Activated CD4-positive, alpha-beta memory T cell treated with anti-CD3 and anti-CD28 coated beads, Interleukin-2, amount 10 ng/mL, durations not matched to agents 7 days and 5 days (primary cell): ENCODE measurements at regions not wholly inside any gene's neighbourhood (a gene's known extent, or its start where the extent isn't known, plus 50 kb on each side); places are given as distances from the start of the nearest gene placed in this dataset.

Source experiments
- CTCF ChIA-PET: fragments of 350-600 bp; sonication (Branson Sonifier 250); formaldehyde crosslinking; loops from one replicate; lab custom pipeline; 2021; ENCODE audit warnings: antibody characterized with exemption, inconsistent platforms; lab: Charles Lee
- POLR2A ChIA-PET: fragments of 350-600 bp; sonication (Branson Sonifier 250); formaldehyde crosslinking; loops from one replicate; lab custom pipeline; 2021; ENCODE audit warnings: antibody characterized with exemption; lab: Charles Lee
- DNase-seq: peaks from one replicate; pipeline ENCODE4 v3.0.0-alpha.2; 2020
- H3K27ac Mint-ChIP-seq: one replicate; pipeline ENCODE4 v1.8.0; 2021; ENCODE audit warnings: mild to moderate bottlenecking, mixed read lengths
- H3K27me3 Mint-ChIP-seq: one replicate; pipeline ENCODE4 v1.8.0; 2021; ENCODE audit warnings: mixed read lengths
- H3K36me3 Mint-ChIP-seq: one replicate; pipeline ENCODE4 v1.8.0; 2021; ENCODE audit warnings: low read depth, mixed read lengths
- H3K4me1 Mint-ChIP-seq: one replicate; pipeline ENCODE4 v1.8.0; 2021; ENCODE audit warnings: mixed read lengths
- H3K4me3 Mint-ChIP-seq: one replicate; pipeline ENCODE4 v1.8.0; 2021; ENCODE audit warnings: mild to moderate bottlenecking, mixed read lengths
- H3K9me3 Mint-ChIP-seq: one replicate; pipeline ENCODE4 v1.8.0; 2021; ENCODE audit warnings: mixed read lengths

DNA sequence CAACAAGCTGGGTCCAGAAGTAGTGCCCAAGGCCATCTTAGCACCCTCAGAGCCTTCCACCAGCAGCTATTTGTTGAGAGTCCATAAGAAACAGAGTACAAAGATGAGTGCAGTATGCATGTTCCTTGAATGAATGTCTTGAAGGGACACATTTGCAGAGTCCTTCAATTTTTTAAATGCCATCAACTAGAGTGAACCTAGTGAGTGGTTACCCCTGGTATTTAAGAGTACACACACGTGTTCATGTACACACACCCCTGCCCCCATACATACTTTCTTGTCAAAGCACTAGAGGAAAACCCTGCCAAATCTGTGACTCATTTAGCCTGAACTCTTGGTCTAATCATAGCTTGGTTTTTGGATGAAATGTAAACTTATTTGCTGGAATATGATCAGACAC, 84.5 kb upstream of the GALNT15 start:
- no peak overlapping the region for H3K27ac Mint-ChIP-seq
- CTCF ChIA-PET, result no interaction called here
- POLR2A ChIA-PET, result no interaction called here

DNA sequence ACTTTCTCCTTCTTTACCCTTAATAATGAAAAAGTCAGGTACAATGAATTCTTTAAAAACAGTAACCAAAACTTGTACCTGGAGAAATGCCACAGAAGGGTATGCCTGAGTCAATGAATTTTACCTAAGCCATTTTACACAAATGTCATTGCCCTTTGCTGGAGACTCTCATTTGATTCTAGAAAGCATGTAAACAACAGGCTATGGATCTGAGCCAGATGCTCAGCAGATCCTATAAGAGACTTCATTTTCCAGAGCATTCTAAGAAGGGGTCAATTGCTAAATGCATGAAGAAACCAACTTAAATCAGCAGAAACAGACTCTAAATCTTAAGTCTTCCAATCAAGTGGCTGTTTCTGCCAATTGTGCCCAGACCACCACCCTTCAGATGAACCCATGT, 83.8 kb upstream of the GALNT15 start:
- CTCF ChIA-PET, result no interaction called here
- Mint-ChIP-seq H3K4me1 (no peaks in the 10 kb centered on the region), H3K9me3 (no peaks in the 10 kb centered on the region), H3K36me3 (no peaks in the 10 kb centered on the region), H3K27me3 (peaks cover 7% of the 10 kb centered on the region), H3K4me3 (no peak overlapping the region), H3K27ac (no peak overlapping the region)
- DNase-seq, result no peak
- POLR2A ChIA-PET, result no interaction called here

More for the DNA sequence above, 84.5 kb upstream of the GALNT15 start:
- no peaks in the 10 kb centered on the region for H3K36me3 Mint-ChIP-seq
- no peak overlapping the region for H3K4me3 Mint-ChIP-seq
- no peaks in the 10 kb centered on the region for H3K9me3 Mint-ChIP-seq
- peaks cover 7% of the 10 kb centered on the region for H3K27me3 Mint-ChIP-seq
- no peak for DNase-seq
- H3K4me1 Mint-ChIP-seq, result no peaks in the 10 kb centered on the region

DNA sequence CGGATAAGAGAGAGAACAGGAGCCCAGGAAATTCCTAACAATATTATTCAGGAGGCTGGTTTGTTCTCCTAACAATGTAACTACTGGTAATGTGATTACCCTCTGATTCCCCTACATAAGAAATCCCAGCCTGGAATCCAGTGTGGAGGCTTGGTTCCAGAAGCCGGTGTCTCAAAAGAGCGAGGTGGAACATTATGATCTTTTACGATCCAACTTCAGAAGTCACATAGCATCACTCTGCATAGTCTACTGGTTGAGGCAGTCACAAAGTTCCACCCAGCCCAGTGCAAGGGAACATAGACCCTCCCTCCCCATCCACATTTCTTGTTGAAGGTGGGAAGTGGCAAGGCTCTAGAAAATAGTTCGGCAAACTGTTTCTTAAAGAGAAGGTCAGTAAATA, 81.6 kb upstream of the GALNT15 start:
- ChIA-PET POLR2A (no interaction called here), CTCF (no interaction called here)
- H3K27me3 Mint-ChIP-seq, result peaks cover 7% of the 10 kb centered on the region
- no peak for DNase-seq
- H3K9me3 Mint-ChIP-seq, result no peaks in the 10 kb centered on the region
- H3K36me3 Mint-ChIP-seq, result no peaks in the 10 kb centered on the region
- H3K4me3 Mint-ChIP-seq, result no peak overlapping the region
- H3K27ac Mint-ChIP-seq, result no peak overlapping the region
- H3K4me1 Mint-ChIP-seq, result no peaks in the 10 kb centered on the region

DNA sequence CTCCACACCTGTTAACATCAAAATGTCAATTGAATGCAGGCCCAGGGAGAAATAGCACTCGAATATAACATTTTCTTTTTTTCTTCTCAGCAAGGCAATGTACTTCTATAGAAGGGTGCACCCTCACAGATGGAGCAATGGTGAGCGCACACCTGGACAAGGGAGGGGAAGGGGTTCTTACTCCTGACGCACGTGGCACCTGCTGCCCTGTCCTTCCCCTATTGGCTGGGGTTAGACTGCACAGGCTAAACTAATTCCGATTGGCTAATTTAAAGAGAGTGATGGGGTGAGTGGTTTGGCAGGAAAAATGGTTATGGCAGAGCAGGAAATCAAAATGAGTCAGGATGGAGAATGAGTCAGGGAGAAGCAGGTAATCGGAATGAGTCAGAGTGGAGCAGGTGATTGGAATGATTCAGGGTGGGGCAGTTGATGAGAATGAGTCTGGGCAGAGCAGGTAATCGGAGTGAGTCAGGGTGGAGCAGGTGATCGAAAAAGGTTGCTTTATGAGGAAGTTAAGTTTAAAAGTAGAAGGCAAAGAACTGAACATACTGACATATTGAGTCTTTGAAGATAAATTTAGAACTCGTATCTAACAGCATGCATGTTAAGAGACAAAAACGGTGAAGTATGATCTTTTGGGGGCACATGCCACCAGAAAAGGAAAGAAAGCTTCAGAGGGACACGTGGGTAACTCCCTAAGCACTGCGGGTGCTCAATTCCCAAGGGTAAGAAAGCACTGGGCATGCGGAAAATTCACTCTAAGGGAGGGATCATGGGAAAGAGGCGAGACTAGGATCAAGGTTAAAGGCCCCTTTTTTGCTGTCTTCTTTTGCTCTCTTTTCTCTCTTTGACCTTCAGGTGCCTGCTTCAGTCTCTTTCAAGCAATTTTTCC, 72.9 kb upstream of the GALNT15 start:
- Mint-ChIP-seq H3K4me1 (no peaks in the 10 kb centered on the region), H3K27me3 (peaks cover 10% of the 10 kb centered on the region), H3K36me3 (no peaks in the 10 kb centered on the region), H3K27ac (no peak overlapping the region), H3K4me3 (no peak overlapping the region), H3K9me3 (no peaks in the 10 kb centered on the region)
- CTCF ChIA-PET, result no interaction called here
- POLR2A ChIA-PET, result no interaction called here
- no peak for DNase-seq

DNA sequence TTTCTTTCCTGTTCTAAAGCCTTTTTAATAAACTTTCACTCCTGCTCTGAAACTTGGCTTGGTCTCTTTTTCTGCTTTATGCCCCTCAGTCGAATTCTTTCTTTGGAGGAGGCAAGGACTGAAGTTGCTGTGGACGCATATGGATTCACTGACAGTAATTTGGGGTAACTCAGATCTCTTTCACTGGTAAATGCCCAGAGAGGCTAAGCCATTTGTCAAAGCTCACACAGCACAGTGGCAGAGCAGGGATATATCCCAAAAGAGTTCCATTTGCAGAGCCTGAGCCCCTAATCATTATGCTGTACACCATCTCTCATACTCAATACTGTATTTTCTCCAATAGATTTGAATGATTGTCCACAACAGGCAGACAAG, 72.3 kb upstream of the GALNT15 start:
- Mint-ChIP-seq H3K36me3 (no peaks in the 10 kb centered on the region), H3K9me3 (no peaks in the 10 kb centered on the region), H3K4me1 (no peaks in the 10 kb centered on the region), H3K4me3 (no peak overlapping the region), H3K27me3 (peaks cover 12% of the 10 kb centered on the region), H3K27ac (no peak overlapping the region)
- DNase-seq, result no peak
- ChIA-PET POLR2A (no interaction called here), CTCF (no interaction called here)

DNA sequence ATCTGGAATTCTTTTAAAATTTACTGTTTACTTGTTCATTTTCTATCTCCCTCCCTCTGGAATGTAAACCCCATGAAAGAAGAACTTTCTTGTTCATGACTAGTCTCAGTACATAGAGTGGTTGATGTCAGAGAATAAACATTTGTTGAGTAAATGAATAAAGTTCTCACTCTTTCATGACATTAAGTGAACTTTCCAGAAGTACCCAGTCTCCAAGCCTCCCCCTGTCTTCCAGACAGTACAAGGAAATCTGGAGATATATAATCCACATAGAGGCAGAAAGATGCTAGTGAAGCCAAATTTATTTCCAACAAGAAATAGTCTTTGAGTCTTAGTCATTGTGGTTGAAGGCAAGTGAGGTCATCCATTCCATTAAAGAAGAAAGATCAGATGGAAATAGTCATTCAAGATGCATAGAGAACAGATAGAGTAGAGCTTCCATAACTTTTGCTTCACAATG, 71.5 kb upstream of the GALNT15 start:
- no peak overlapping the region for H3K4me3 Mint-ChIP-seq
- no peaks in the 10 kb centered on the region for H3K9me3 Mint-ChIP-seq
- H3K4me1 Mint-ChIP-seq, result no peaks in the 10 kb centered on the region
- no peak for DNase-seq
- no peak overlapping the region for H3K27ac Mint-ChIP-seq
- peaks cover 15% of the 10 kb centered on the region for H3K27me3 Mint-ChIP-seq
- CTCF ChIA-PET, result no interaction called here
- POLR2A ChIA-PET, result no interaction called here
- H3K36me3 Mint-ChIP-seq, result no peaks in the 10 kb centered on the region

DNA sequence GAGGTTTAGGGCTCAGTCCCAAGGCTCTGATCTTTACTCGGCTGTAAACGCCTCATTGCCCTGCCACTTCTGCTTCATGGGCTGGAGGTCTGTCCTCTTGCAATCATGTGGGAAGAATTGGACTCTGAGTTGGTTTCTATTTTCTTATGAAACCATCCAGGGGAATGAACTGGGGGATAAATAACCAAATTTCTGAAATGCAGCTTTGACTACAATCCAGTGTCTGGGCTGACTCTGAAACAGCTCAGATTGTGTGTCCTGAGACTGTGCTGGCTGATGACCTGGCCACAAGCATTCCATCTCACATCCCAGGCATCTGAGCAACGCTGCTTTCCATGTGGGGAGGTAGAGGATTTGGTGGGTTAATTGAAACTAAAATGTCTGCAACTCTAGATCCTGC, 71.0 kb upstream of the GALNT15 start:
- no peak for DNase-seq
- CTCF ChIA-PET, result no interaction called here
- POLR2A ChIA-PET, result no interaction called here
- Mint-ChIP-seq H3K4me3 (no peak overlapping the region), H3K9me3 (no peaks in the 10 kb centered on the region), H3K27me3 (peaks cover 15% of the 10 kb centered on the region), H3K4me1 (no peaks in the 10 kb centered on the region), H3K36me3 (no peaks in the 10 kb centered on the region), H3K27ac (no peak overlapping the region)

DNA sequence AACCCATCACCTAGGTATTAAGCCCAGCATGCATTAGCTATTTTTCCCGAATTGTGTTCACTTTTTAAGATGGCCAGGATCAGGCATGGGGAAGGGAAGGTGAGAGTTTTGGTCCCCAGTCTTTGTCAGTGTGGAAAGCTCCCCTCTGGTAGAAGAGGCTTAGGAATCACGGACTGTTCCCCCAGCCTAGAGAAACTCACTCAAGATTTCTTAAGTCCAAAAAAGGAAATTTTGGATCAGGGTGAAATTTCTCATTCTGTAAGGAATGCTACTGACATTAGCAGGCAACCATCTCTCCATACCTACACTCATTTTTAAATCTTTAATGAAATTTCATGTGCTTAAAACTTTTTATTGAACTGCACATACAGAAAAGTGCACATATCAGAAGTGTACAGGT, 70.3 kb upstream of the GALNT15 start:
- POLR2A ChIA-PET, result no interaction called here
- no peaks in the 10 kb centered on the region for H3K4me1 Mint-ChIP-seq

GRCh38 chr3:16106050-16106449, 68.4 kb upstream of the GALNT15 start:
- no peaks in the 10 kb centered on the region for H3K9me3 Mint-ChIP-seq
- CTCF ChIA-PET, result no interaction called here
- H3K4me1 Mint-ChIP-seq, result no peaks in the 10 kb centered on the region
- no peak overlapping the region for H3K27ac Mint-ChIP-seq
- POLR2A ChIA-PET, result no interaction called here
- no peak for DNase-seq
- no peaks in the 10 kb centered on the region for H3K36me3 Mint-ChIP-seq
- no peak overlapping the region for H3K4me3 Mint-ChIP-seq
- H3K27me3 Mint-ChIP-seq, result peaks cover 15% of the 10 kb centered on the region

More for the DNA sequence above, 70.3 kb upstream of the GALNT15 start:
- Mint-ChIP-seq H3K36me3 (no peaks in the 10 kb centered on the region), H3K27me3 (peaks cover 15% of the 10 kb centered on the region), H3K27ac (no peak overlapping the region), H3K4me3 (no peak overlapping the region), H3K9me3 (no peaks in the 10 kb centered on the region)
- DNase-seq, result no peak
- CTCF ChIA-PET, result no interaction called here

- ChIA-PET CTCF (no interaction called here), POLR2A (no interaction called here)
- no peak for DNase-seq
- Mint-ChIP-seq H3K4me3 (no peak overlapping the region), H3K27ac (no peak overlapping the region), H3K4me1 (no peaks in the 10 kb centered on the region), H3K9me3 (no peaks in the 10 kb centered on the region), H3K27me3 (peaks cover 10% of the 10 kb centered on the region), H3K36me3 (no peaks in the 10 kb centered on the region)
Observed at GRCh38 chr3:16108424-16108823, 66.1 kb upstream of the GALNT15 start.

DNA sequence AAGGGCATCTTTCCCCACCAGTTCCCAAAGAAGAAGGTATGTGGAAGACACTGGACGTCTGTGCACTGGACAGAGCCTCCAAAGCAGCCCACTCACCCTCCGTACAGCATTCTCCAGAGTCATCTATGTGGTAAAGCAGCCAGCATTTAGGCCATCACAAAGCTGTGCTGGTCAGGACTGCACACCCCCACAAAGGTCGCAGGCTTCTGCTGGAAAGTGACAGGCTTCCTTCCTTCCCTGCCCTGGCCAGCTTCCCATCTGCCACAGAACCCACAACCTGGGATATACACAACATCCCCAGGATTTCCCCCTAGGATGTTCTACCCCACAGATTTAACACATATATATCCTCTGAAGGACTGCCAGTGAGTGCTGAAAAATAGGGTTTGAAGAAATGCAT, 64.6 kb upstream of the GALNT15 start:
- Mint-ChIP-seq H3K27me3 (peaks cover 10% of the 10 kb centered on the region), H3K27ac (no peak overlapping the region), H3K36me3 (no peaks in the 10 kb centered on the region), H3K4me3 (no peak overlapping the region), H3K4me1 (no peaks in the 10 kb centered on the region), H3K9me3 (no peaks in the 10 kb centered on the region)
- DNase-seq, result no peak
- POLR2A ChIA-PET, result no interaction called here
- CTCF ChIA-PET, result no interaction called here

GRCh38 chr3:16112910-16113504, 61.5 kb upstream of the GALNT15 start:
- Mint-ChIP-seq H3K36me3 (no peaks in the 10 kb centered on the region), H3K9me3 (no peaks in the 10 kb centered on the region), H3K27me3 (no peaks in the 10 kb centered on the region), H3K4me3 (no peak overlapping the region), H3K4me1 (no peaks in the 10 kb centered on the region), H3K27ac (no peak overlapping the region)
- DNase-seq, result no peak
- POLR2A ChIA-PET, result no interaction called here
- CTCF ChIA-PET, result no interaction called here

DNA sequence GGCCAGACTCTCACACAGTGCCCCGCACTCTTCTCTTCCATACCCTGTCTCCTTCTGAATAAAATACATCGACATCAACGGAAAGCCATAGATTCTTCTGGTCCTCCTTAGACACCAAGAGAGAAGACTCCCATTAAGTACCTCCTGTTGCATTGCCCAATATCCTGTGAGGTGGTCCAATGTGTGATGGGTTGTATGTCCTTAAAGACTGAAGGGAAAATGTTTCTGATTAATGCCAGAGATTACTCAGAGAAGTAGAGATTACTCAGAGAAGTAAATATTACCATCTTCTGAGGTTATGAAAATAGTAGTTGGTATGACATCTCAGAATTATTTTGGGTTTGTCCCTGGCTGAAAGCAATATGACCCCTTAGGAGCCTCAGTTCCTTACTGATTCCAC, 60.8 kb upstream of the GALNT15 start:
- Mint-ChIP-seq H3K4me3 (no peak overlapping the region), H3K4me1 (no peaks in the 10 kb centered on the region), H3K9me3 (no peaks in the 10 kb centered on the region), H3K36me3 (no peaks in the 10 kb centered on the region), H3K27ac (no peak overlapping the region), H3K27me3 (no peaks in the 10 kb centered on the region)
- ChIA-PET CTCF (no interaction called here), POLR2A (no interaction called here)
- DNase-seq, result no peak

DNA sequence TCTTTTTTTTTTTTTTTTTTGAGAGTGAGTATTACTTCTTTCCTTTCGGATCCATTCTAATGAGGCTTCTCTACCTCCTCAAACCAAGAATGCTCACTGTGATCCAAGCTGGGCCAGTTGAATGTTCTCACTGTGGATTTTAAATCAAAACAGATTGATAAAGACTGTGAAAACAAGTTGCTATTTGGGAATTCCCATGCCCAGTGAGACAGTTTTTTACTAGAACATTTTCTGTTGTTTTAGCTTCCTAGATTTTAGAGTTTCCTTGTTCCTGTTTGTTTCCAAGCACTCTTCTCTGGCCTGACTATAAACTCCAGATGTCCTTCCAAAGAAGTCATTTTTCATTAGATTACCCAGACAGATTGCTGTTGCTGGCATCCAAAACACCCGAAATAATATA, 60.1 kb upstream of the GALNT15 start:
- no peaks in the 10 kb centered on the region for H3K9me3 Mint-ChIP-seq
- ChIA-PET CTCF (no interaction called here), POLR2A (no interaction called here)
- H3K4me3 Mint-ChIP-seq, result no peak overlapping the region
- H3K36me3 Mint-ChIP-seq, result no peaks in the 10 kb centered on the region
- no peak for DNase-seq
- H3K27me3 Mint-ChIP-seq, result no peaks in the 10 kb centered on the region
- no peaks in the 10 kb centered on the region for H3K4me1 Mint-ChIP-seq
- H3K27ac Mint-ChIP-seq, result no peak overlapping the region
